H9 (cell line): ENCODE measurements at regions not wholly inside any gene's neighbourhood (a gene's known extent, or its start where the extent isn't known, plus 50 kb on each side); places are given as distances from the start of the nearest gene placed in this dataset.

Source experiments
- DNase-seq: peaks from one replicate; pipeline ENCODE4 v3.0.0-alpha.2; 2017
- H2AFZ ChIP-seq: one replicate; pipeline ENCODE4 v1.6.1; 2013; ENCODE audit warnings: mild to moderate bottlenecking, low read length, control low read depth, moderate library complexity
- H2AK5ac ChIP-seq: 2 replicates; pipeline ENCODE4 v1.6.1; 2013; ENCODE audit warnings: low read length, control low read depth, mixed read lengths; ENCODE audit not compliant: insufficient read length
- H2BK120ac ChIP-seq: one replicate; pipeline ENCODE4 v1.6.1; 2013; ENCODE audit warnings: low read depth, mild to moderate bottlenecking, low read length, control low read depth, inconsistent platforms; ENCODE audit not compliant: poor library complexity, severe bottlenecking
- H2BK12ac ChIP-seq: 2 replicates; pipeline ENCODE4 v1.6.1; 2013; ENCODE audit warnings: low read length, control low read depth, mixed read lengths, low read depth; ENCODE audit not compliant: insufficient read length
- H2BK15ac ChIP-seq: 2 replicates; pipeline ENCODE4 v1.6.1; 2013; ENCODE audit warnings: low read depth, low read length, control low read depth
- H2BK20ac ChIP-seq: one replicate; pipeline ENCODE4 v1.6.1; 2013; ENCODE audit warnings: low read depth, mild to moderate bottlenecking, low read length, control low read depth, inconsistent platforms; ENCODE audit not compliant: poor library complexity, severe bottlenecking
- H2BK5ac ChIP-seq: 2 replicates; pipeline ENCODE4 v1.6.1; 2013; ENCODE audit warnings: low read length, control low read depth, mixed read lengths; ENCODE audit not compliant: insufficient read length
- H3K14ac ChIP-seq: 2 replicates; pipeline ENCODE4 v1.6.1; 2013; ENCODE audit warnings: low read length, control low read depth; ENCODE audit not compliant: insufficient read depth
- H3K18ac ChIP-seq: 2 replicates; pipeline ENCODE4 v1.6.1; 2013; ENCODE audit warnings: low read depth, mild to moderate bottlenecking, mixed read lengths, low read length, control low read depth; ENCODE audit not compliant: insufficient read length
- H3K23ac ChIP-seq: 2 replicates; pipeline ENCODE4 v1.6.1; 2013; ENCODE audit warnings: low read length, control low read depth, mixed read lengths, low read depth; ENCODE audit not compliant: insufficient read length
- H3K23me2 ChIP-seq: 2 replicates; pipeline ENCODE4 v1.6.1; 2013; ENCODE audit warnings: low read depth, mild to moderate bottlenecking, mixed read lengths, low read length, control low read depth; ENCODE audit not compliant: insufficient read length, poor library complexity, severe bottlenecking
- H3K27ac ChIP-seq: 2 replicates; pipeline ENCODE4 v1.5.1; 2013; ENCODE audit warnings: low read length, control low read depth, mixed read lengths, low read depth; ENCODE audit not compliant: insufficient read length
- H3K27me3 ChIP-seq: 2 replicates; pipeline ENCODE4 v1.6.1; 2013; ENCODE audit warnings: low read length, control low read depth, inconsistent platforms; ENCODE audit not compliant: insufficient read depth
- H3K4ac ChIP-seq: 2 replicates; pipeline ENCODE4 v1.6.1; 2013; ENCODE audit warnings: low read depth, mild to moderate bottlenecking, control low read depth, inconsistent platforms, low read length, moderate library complexity
- H3K4me1 ChIP-seq: 2 replicates; pipeline ENCODE4 v1.6.1; 2013; ENCODE audit warnings: low read length, control low read depth, inconsistent platforms; ENCODE audit not compliant: insufficient read depth
- H3K4me2 ChIP-seq: 2 replicates; pipeline ENCODE4 v1.6.1; 2013; ENCODE audit warnings: low read length, control low read depth, mixed read lengths; ENCODE audit not compliant: insufficient read length, insufficient read depth
- H3K56ac ChIP-seq: 2 replicates; pipeline ENCODE4 v1.6.1; 2013; ENCODE audit warnings: low read depth, mild to moderate bottlenecking, mixed read lengths, low read length, control low read depth; ENCODE audit not compliant: insufficient read length
- H3K79me1 ChIP-seq: 2 replicates; pipeline ENCODE4 v1.6.1; 2013; ENCODE audit warnings: low read depth, mild to moderate bottlenecking, moderate library complexity, low read length, control low read depth, inconsistent platforms; ENCODE audit not compliant: insufficient read depth, poor library complexity, severe bottlenecking
- H3K79me2 ChIP-seq: 2 replicates; pipeline ENCODE4 v1.6.1; 2013; ENCODE audit warnings: low read length, control low read depth, inconsistent platforms; ENCODE audit not compliant: insufficient read depth
- H3K9ac ChIP-seq: 2 replicates; pipeline ENCODE4 v1.6.1; 2013; ENCODE audit warnings: low read length, control low read depth, mixed read lengths; ENCODE audit not compliant: insufficient read length; ENCODE audit errors: extremely low read depth
- H3K9me3 ChIP-seq: one replicate; pipeline ENCODE4 v1.6.1; 2013; ENCODE audit warnings: low read depth, low read length, inconsistent platforms; ENCODE audit not compliant: control insufficient read depth
- H3T11ph ChIP-seq: one replicate; pipeline ENCODE4 v1.6.1; 2013; ENCODE audit warnings: mild to moderate bottlenecking, low read length, control low read depth, inconsistent platforms
- H4K20me1 ChIP-seq: one replicate; pipeline ENCODE4 v1.6.1; 2013; ENCODE audit not compliant: control insufficient read depth, insufficient read length, insufficient read depth
- H4K5ac ChIP-seq: 2 replicates; pipeline ENCODE4 v1.6.1; 2013; ENCODE audit warnings: low read depth, mild to moderate bottlenecking, mixed read lengths, low read length, control low read depth; ENCODE audit not compliant: insufficient read length
- H4K8ac ChIP-seq: replicated peaks from 2 replicates; pipeline ENCODE4 v1.6.1; 2013; ENCODE audit warnings: low read length, control low read depth, mixed read lengths, low read depth; ENCODE audit not compliant: insufficient read length
- H4K91ac ChIP-seq: 2 replicates; pipeline ENCODE4 v1.6.1; 2013; ENCODE audit warnings: low read depth, mild to moderate bottlenecking, moderate library complexity, mixed read lengths, low read length, control low read depth; ENCODE audit not compliant: insufficient read length
- H3K27ac Mint-ChIP-seq, 3 experiments: 2 replicates in 2 of 3; 3 replicates in 1 of 3; pipeline ENCODE4 v1.8.0; 2020 to 2021; ENCODE audit warnings: mixed read lengths in 3 of 3, mild to moderate bottlenecking in 1 of 3, moderate library complexity in 1 of 3
- H3K27me3 Mint-ChIP-seq: 2 replicates; pipeline ENCODE4 v1.8.0; 2021; ENCODE audit warnings: low read depth, mild to moderate bottlenecking, moderate library complexity, mixed read lengths
- H3K36me3 Mint-ChIP-seq, 3 experiments: 2 replicates in 2 of 3; 3 replicates in 1 of 3; pipeline ENCODE4 v1.8.0; 2020 to 2021; ENCODE audit warnings: low read depth in 3 of 3, mixed read lengths in 3 of 3; ENCODE audit not compliant: insufficient read depth in 1 of 3
- H3K4me1 Mint-ChIP-seq, 2 experiments: 2 replicates each; pipeline ENCODE4 v1.8.0; 2020; ENCODE audit warnings: mixed read lengths in 2 of 2
- H3K4me3 Mint-ChIP-seq, 2 experiments: 2 replicates in 1 of 2; 3 replicates in 1 of 2; pipeline ENCODE4 v1.8.0; 2020 to 2021; ENCODE audit warnings: mild to moderate bottlenecking in 2 of 2, mixed read lengths in 2 of 2, moderate library complexity in 1 of 2
- H3K9me3 Mint-ChIP-seq, 2 experiments: 2 replicates in 1 of 2; 3 replicates in 1 of 2; pipeline ENCODE4 v1.8.0; 2020; ENCODE audit warnings: mild to moderate bottlenecking in 2 of 2, mixed read lengths in 2 of 2, moderate library complexity in 1 of 2
- WGBS: extraction: QIAGEN DNeasy Blood & Tissue Kit; methylation state at CpG from one replicate; pipeline ENCODE4 v1.1.7; 2013; ENCODE audit warnings: missing lambda C conversion rate, low lambda C conversion rate, mixed read lengths; ENCODE audit not compliant: insufficient read length; ENCODE audit errors: extremely low coverage; 5-methylcytosine and 5-hydroxymethylcytosine counted together
- TF ChIP-seq, protein P1 (sequence below): fragments of 200-600 bp; sonication (generic); conservative IDR thresholded peaks from 3 replicates; pipeline ENCODE4 v1.8.0; 2021; ENCODE audit warnings: antibody characterized with exemption, mild to moderate bottlenecking

GRCh38 chr4:180058691-180059215, 2184.4 kb upstream of the TENM3 start:
- Histone ChIP-seq H3K79me2 (no peaks in the 10 kb centered on the region), H3K4ac (no peak overlapping the region), H3K27ac (no peak overlapping the region), H3K9me3 (no peaks in the 10 kb centered on the region), H2BK12ac (no peak overlapping the region), H2BK20ac (no peak overlapping the region), H2BK120ac (no peak overlapping the region), H3T11ph (no peak overlapping the region), H3K23me2 (peaks cover 11% of the 10 kb centered on the region), H3K18ac (no peak overlapping the region), H3K56ac (no peak overlapping the region), H3K79me1 (no peaks in the 10 kb centered on the region), H2AK5ac (no peak overlapping the region), H4K8ac (no peak overlapping the region), H4K20me1 (no peaks in the 10 kb centered on the region), H2AFZ (no peak overlapping the region), H2BK15ac (no peak overlapping the region), H3K14ac (peak overlapping the region; percentile 73; the same call in 1 of the 2 replicates), H3K27me3 (peaks cover 6% of the 10 kb centered on the region; the same call in 1 of the 2 replicates), H3K4me1 (no peaks in the 10 kb centered on the region; the same call in 1 of the 2 replicates), H4K5ac (no peak overlapping the region), H3K23ac (no peak overlapping the region), H3K9ac (no peak overlapping the region), H4K91ac (no peak overlapping the region), H2BK5ac (no peak overlapping the region), H3K4me2 (peak overlapping the region; percentile 94)
- Mint-ChIP-seq H3K4me3 (peak overlapping the region; percentile 89 to 97), H3K27me3 (peaks cover 50% of the 10 kb centered on the region), H3K27ac (no peak overlapping the region; a peak in 1 of 7 replicates), H3K4me1 (peaks cover 15 to 19% of the 10 kb centered on the region in 2 experiments), H3K9me3 (no peaks in the 10 kb centered on the region; a peak in 1 of 5 replicates), H3K36me3 (no peaks in the 10 kb centered on the region)
- TF ChIP-seq, protein P1, sequence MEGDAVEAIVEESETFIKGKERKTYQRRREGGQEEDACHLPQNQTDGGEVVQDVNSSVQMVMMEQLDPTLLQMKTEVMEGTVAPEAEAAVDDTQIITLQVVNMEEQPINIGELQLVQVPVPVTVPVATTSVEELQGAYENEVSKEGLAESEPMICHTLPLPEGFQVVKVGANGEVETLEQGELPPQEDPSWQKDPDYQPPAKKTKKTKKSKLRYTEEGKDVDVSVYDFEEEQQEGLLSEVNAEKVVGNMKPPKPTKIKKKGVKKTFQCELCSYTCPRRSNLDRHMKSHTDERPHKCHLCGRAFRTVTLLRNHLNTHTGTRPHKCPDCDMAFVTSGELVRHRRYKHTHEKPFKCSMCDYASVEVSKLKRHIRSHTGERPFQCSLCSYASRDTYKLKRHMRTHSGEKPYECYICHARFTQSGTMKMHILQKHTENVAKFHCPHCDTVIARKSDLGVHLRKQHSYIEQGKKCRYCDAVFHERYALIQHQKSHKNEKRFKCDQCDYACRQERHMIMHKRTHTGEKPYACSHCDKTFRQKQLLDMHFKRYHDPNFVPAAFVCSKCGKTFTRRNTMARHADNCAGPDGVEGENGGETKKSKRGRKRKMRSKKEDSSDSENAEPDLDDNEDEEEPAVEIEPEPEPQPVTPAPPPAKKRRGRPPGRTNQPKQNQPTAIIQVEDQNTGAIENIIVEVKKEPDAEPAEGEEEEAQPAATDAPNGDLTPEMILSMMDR, result no peak
- peak; percentile 78 for DNase-seq
- WGBS, result no CpG with 5 or more reads among the region's 72 CpGs
